Ovary (tissue), 7 donors: ENCODE measurements at regions not wholly inside any gene's neighbourhood (a gene's known extent, or its start where the extent isn't known, plus 50 kb on each side); places are given as distances from the start of the nearest gene placed in this dataset.
A peak's percentile ranks its signal among the peaks of the same experiment; 100 is the strongest.
"Not testable (repeated sequence)": the region's sequence is repeated elsewhere in the genome, so short reads cannot be mapped to it uniquely, and the experiment has no call there.

Experiments used
- DNase-seq, 5 donors: peaks; one replicate each; pipeline ENCODE4 v3.0.0-alpha.2; 2019 to 2020
- H3K27ac ChIP-seq, 2 donors: fragments of 200-600 bp; one replicate each; pipeline versions ENCODE4 v1.5.1 to v1.8.0; 2019 to 2022
- H3K27me3 ChIP-seq: fragments of 200-600 bp; one replicate; pipeline ENCODE4 v1.8.0; 2022
- H3K36me3 ChIP-seq: fragments of 200-600 bp; sonication (generic); one replicate; pipeline ENCODE4 v1.5.1; 2019
- H3K4me1 ChIP-seq: one replicate; pipeline ENCODE4 v1.8.1; 2013; ENCODE audit warnings: mild to moderate bottlenecking, moderate library complexity; ENCODE audit not compliant: insufficient read depth
- H3K4me3 ChIP-seq: fragments of 200-600 bp; sonication (generic); one replicate; pipeline ENCODE4 v1.5.1; 2017
- H3K9me3 ChIP-seq, 2 donors: fragments of 200-600 bp in 1 of 2; sonication (generic) in 1 of 2; one replicate each; pipeline versions ENCODE4 v1.5.1 to v1.8.1; 2013 to 2019; ENCODE audit warnings: mild to moderate bottlenecking in 1 of 2, moderate library complexity in 1 of 2
- WGBS, 3 donors: extraction: QIAGEN DNeasy Blood & Tissue Kit in 1 of 3; methylation state at CpG; one replicate each; pipeline versions ENCODE4 v1.1.5 to v1.1.7; 2013 to 2017; 5-methylcytosine and 5-hydroxymethylcytosine counted together
- intact Hi-C, 4 donors: fragments of 100-400 bp; cut with DNase I; formaldehyde crosslinking; loops; one replicate each; pipeline versions ENCODE4 v1.11.0 to v1.15.1; 2022 to 2023
- donor health status: DM: no; HTN: no; CAD: no; lungs with moderate emphysema.
- donor health status: DM: no; HTN: no; CAD: no.
- donor health status: Bipolar disorder and iron deficiency.
- donor health status: DM: no; HTN: no; CAD: no.
- donor health status: DM: yes; HTN: yes; CAD: no.

DNA sequence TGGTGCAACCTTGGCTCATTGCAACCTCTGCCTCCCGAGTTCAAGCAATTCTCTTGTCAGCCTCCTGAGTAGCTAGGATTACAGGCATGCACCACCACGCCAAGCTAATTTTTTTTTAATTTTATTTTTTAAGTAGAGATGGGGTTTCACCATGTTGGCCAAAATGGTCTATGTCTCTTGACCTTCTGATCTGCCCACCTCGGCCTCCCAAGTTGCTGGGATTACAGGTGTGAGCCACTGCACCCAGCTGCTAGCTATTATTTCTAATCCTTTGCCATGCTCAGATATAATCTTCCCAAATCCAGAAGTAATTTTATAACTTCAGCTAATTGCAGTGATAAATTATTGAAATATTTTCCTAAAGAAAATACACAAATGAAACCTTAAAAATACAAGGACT, 305.1 kb upstream of the OR11H12 start:
- H3K4me3 ChIP-seq, H3K4me1 ChIP-seq, H3K27me3 ChIP-seq, DNase-seq, H3K9me3 ChIP-seq, H3K36me3 ChIP-seq, intact Hi-C loops, H3K27ac ChIP-seq: not testable (repeated sequence)
- 67 to 86% (median 74%) methylated on average over 2 to 3 of the region's 3 CpGs for WGBS, 3 donors

DNA sequence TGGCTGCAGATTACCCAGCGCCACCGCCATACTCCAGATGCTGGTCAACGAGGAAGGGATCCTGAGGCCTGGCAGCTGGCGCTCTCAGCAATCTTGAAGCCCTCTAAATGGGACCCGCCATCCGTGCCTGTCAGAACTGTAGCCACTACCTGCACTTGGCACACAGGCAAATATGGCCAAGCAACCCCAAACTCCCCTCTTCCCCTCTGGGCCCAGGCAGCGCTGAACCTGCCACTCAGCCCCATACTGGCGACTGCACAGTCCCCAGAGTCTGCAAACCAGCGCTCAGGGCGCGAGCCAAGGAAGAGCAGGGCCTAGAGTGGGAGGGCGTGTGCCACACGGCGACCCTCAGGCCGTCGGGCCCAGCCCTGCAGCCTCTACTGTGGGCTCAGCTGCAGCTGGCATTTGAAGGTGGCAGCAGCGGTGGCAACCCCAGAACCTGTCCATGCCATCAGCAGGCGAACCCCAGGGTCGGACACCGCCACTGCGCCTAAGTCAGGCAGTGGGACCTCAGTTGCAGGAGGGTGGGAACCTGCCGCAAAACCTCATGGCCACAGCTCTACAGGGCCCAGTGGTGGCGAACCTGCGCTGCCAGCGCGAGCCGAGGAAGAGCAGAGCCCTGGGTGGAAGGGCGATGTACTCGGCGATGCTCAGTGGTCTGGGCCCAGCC, 268.4 kb upstream of the OR11H12 start:
- WGBS, 3 donors: 71 to 86% (median 78%) methylated on average over 4 to 21 of the region's 30 CpGs
- H3K4me1 ChIP-seq, intact Hi-C loops, H3K27ac ChIP-seq, DNase-seq, H3K36me3 ChIP-seq, H3K4me3 ChIP-seq, H3K27me3 ChIP-seq, H3K9me3 ChIP-seq: not testable (repeated sequence)

DNA sequence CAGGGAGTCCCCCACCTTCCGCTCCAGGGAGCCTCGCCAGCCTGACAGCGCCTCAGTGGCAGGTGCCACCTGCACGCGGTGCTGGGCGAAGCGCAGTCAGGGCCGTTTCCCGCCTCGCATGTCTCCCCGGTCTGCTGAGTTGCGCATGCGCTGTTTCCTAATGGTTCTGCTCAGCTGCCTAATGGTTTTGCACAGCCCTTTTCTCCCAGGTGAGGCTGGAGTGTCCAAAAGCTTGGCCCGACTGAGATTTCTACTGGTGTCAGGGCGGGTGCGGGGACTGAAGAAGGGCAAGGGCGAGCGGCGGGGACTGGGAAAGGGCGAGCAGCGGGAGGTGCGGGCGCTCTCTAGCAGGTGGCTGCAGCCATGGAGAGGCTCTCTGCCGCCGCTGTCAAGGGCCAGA, 267.6 kb upstream of the OR11H12 start:
- H3K4me3 ChIP-seq, DNase-seq, H3K27me3 ChIP-seq, H3K36me3 ChIP-seq, intact Hi-C loops, H3K27ac ChIP-seq, H3K9me3 ChIP-seq, H3K4me1 ChIP-seq: not testable (repeated sequence)
- 85 to 91% (median 91%) methylated on average over 21 to 25 of the region's 25 CpGs for WGBS, 3 donors

DNA sequence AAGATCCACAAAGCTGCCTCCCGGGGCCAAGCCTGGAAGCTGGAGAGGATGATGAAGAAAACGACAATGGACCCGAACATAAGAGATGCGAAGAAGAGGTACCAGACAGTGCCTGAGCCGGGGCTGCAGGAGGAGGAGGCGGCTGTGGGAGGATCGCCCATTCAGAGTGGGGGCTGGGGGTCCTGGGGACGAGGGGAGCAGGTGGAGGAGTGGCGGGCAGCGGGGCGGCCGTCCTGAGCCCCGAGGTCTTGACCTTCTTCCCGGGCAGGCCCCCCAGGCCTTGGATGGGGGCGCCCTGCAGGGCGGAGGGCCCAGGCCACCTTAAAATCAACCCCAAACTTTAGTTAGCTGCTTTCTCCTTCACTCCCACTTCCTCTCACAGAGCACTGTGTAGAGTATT, 267.1 kb upstream of the OR11H12 start:
- DNase-seq: peak in 1 of 5 donors; percentile 14
- H3K4me1 ChIP-seq, H3K27ac ChIP-seq, H3K27me3 ChIP-seq, intact Hi-C loops, H3K9me3 ChIP-seq, H3K36me3 ChIP-seq, H3K4me3 ChIP-seq: not testable (repeated sequence)
- WGBS, 3 donors: 80 to 87% methylated on average over 13 of the region's 16 CpGs; no CpG with 5 or more reads in 1 of the 3 donors
